ENCODE measurements at regions not wholly inside any gene's neighbourhood (a gene's known extent, or its start where the extent isn't known, plus 50 kb on each side); places are given as distances from the start of the nearest gene placed in this dataset.

GRCh38 chrX:27404366-27404765, 58.8 kb downstream of the PPP4R3C start:
- Histone ChIP-seq H4K20me1 (ENCODE audit: insufficient read depth, low read depth, low read length) (no peaks in the 10 kb centered on the region), H3K4me1 (ENCODE audit: low read length) (no peaks in the 10 kb centered on the region), H3K27me3 (ENCODE audit: low read length) (no peaks in the 10 kb centered on the region), H3K9ac (ENCODE audit: low read length) (no peak overlapping the region), H3K79me2 (ENCODE audit: low read length) (no peaks in the 10 kb centered on the region), H3K4me2 (ENCODE audit: low read depth, low read length, poor library complexity, severe bottlenecking) (no peak overlapping the region), H3K9me3 (ENCODE audit: low read length) (peaks cover 8% of the 10 kb centered on the region; the same call in 1 of the 2 replicates), H3K9me2 (replicated peaks; ENCODE audit: insufficient read depth, low read length) (no peaks in the 10 kb centered on the region), H3K4me3 (ENCODE audit: low read length) (no peak overlapping the region), H2AFZ (ENCODE audit: low read length) (no peak overlapping the region), H3K27ac (ENCODE audit: low read length) (no peak overlapping the region), H3K36me3 (ENCODE audit: insufficient read depth, low read length) (no peaks in the 10 kb centered on the region)
- DNase-seq = no peak

- no peak overlapping the region for H3K27ac ChIP-seq (ENCODE audit: low read length)
- H3K9ac ChIP-seq (ENCODE audit: low read length) = no peak overlapping the region
- no peaks in the 10 kb centered on the region for H3K79me2 ChIP-seq (ENCODE audit: low read length)
- DNase-seq = no peak
- no peak overlapping the region for H3K4me2 ChIP-seq (ENCODE audit: low read depth, low read length, poor library complexity, severe bottlenecking)
- no peaks in the 10 kb centered on the region for H3K27me3 ChIP-seq (ENCODE audit: low read length)
- H3K9me2 ChIP-seq (replicated peaks; ENCODE audit: insufficient read depth, low read length) = no peaks in the 10 kb centered on the region
- H2AFZ ChIP-seq (ENCODE audit: low read length) = no peak overlapping the region
- no peaks in the 10 kb centered on the region for H3K4me1 ChIP-seq (ENCODE audit: low read length)
- no peaks in the 10 kb centered on the region for H4K20me1 ChIP-seq (ENCODE audit: insufficient read depth, low read depth, low read length)
- peaks cover 2% of the 10 kb centered on the region; the same call in 1 of the 2 replicates for H3K9me3 ChIP-seq (ENCODE audit: low read length)
- no peaks in the 10 kb centered on the region for H3K36me3 ChIP-seq (ENCODE audit: insufficient read depth, low read length)
- H3K4me3 ChIP-seq (ENCODE audit: low read length) = no peak overlapping the region
These were observed 64.0 kb downstream of the PPP4R3C start for GRCh38 chrX:27399146-27399456.

GRCh38 chrX:27391623-27392022, 71.5 kb downstream of the PPP4R3C start:
- Histone ChIP-seq H3K9me2 (replicated peaks; ENCODE audit: insufficient read depth, low read length) (no peaks in the 10 kb centered on the region), H4K20me1 (ENCODE audit: insufficient read depth, low read depth, low read length) (no peaks in the 10 kb centered on the region), H3K4me3 (ENCODE audit: low read length) (no peak overlapping the region), H3K27me3 (ENCODE audit: low read length) (no peaks in the 10 kb centered on the region), H3K9ac (ENCODE audit: low read length) (no peak overlapping the region), H3K9me3 (ENCODE audit: low read length) (no peaks in the 10 kb centered on the region; the same call in 1 of the 2 replicates), H2AFZ (ENCODE audit: low read length) (no peak overlapping the region), H3K4me1 (ENCODE audit: low read length) (no peaks in the 10 kb centered on the region), H3K79me2 (ENCODE audit: low read length) (no peaks in the 10 kb centered on the region), H3K36me3 (ENCODE audit: insufficient read depth, low read length) (no peaks in the 10 kb centered on the region), H3K4me2 (ENCODE audit: low read depth, low read length, poor library complexity, severe bottlenecking) (no peak overlapping the region), H3K27ac (ENCODE audit: low read length) (no peak overlapping the region)
- DNase-seq = no peak

GRCh38 chrX:27381419-27381818, 81.7 kb downstream of the PPP4R3C start:
- Histone ChIP-seq H2AFZ (ENCODE audit: low read length) (no peak overlapping the region), H3K9me2 (replicated peaks; ENCODE audit: insufficient read depth, low read length) (no peaks in the 10 kb centered on the region), H3K27me3 (ENCODE audit: low read length) (no peaks in the 10 kb centered on the region), H3K27ac (ENCODE audit: low read length) (no peak overlapping the region), H3K4me3 (ENCODE audit: low read length) (no peak overlapping the region), H3K4me1 (ENCODE audit: low read length) (no peaks in the 10 kb centered on the region), H3K79me2 (ENCODE audit: low read length) (no peaks in the 10 kb centered on the region), H4K20me1 (ENCODE audit: insufficient read depth, low read depth, low read length) (no peaks in the 10 kb centered on the region), H3K9ac (ENCODE audit: low read length) (no peak overlapping the region), H3K4me2 (ENCODE audit: low read depth, low read length, poor library complexity, severe bottlenecking) (no peak overlapping the region), H3K36me3 (ENCODE audit: insufficient read depth, low read length) (no peaks in the 10 kb centered on the region), H3K9me3 (ENCODE audit: low read length) (peaks cover 14% of the 10 kb centered on the region)
- DNase-seq = no peak

- Histone ChIP-seq H3K4me1 (ENCODE audit: low read length) (no peaks in the 10 kb centered on the region), H3K9me2 (replicated peaks; ENCODE audit: insufficient read depth, low read length) (no peaks in the 10 kb centered on the region), H4K20me1 (ENCODE audit: insufficient read depth, low read depth, low read length) (no peaks in the 10 kb centered on the region), H3K36me3 (ENCODE audit: insufficient read depth, low read length) (no peaks in the 10 kb centered on the region), H3K79me2 (ENCODE audit: low read length) (no peaks in the 10 kb centered on the region), H2AFZ (ENCODE audit: low read length) (no peak overlapping the region), H3K27ac (ENCODE audit: low read length) (no peak overlapping the region), H3K9ac (ENCODE audit: low read length) (no peak overlapping the region), H3K9me3 (ENCODE audit: low read length) (peaks cover 14% of the 10 kb centered on the region), H3K27me3 (ENCODE audit: low read length) (no peaks in the 10 kb centered on the region), H3K4me3 (ENCODE audit: low read length) (no peak overlapping the region), H3K4me2 (ENCODE audit: low read depth, low read length, poor library complexity, severe bottlenecking) (no peak overlapping the region)
- DNase-seq = no peak
These were observed 82.8 kb downstream of the PPP4R3C start for GRCh38 chrX:27380163-27380845.

- DNase-seq = no peak
- Histone ChIP-seq H3K27me3 (ENCODE audit: low read length) (no peaks in the 10 kb centered on the region), H3K4me3 (ENCODE audit: low read length) (no peak overlapping the region), H3K4me1 (ENCODE audit: low read length) (no peaks in the 10 kb centered on the region), H3K27ac (ENCODE audit: low read length) (no peak overlapping the region), H4K20me1 (ENCODE audit: insufficient read depth, low read depth, low read length) (no peaks in the 10 kb centered on the region), H3K36me3 (ENCODE audit: insufficient read depth, low read length) (no peaks in the 10 kb centered on the region), H3K4me2 (ENCODE audit: low read depth, low read length, poor library complexity, severe bottlenecking) (no peak overlapping the region), H3K9me2 (replicated peaks; ENCODE audit: insufficient read depth, low read length) (no peaks in the 10 kb centered on the region), H3K9ac (ENCODE audit: low read length) (no peak overlapping the region), H2AFZ (ENCODE audit: low read length) (no peak overlapping the region), H3K9me3 (ENCODE audit: low read length) (peaks cover 10% of the 10 kb centered on the region; the same call in 1 of the 2 replicates), H3K79me2 (ENCODE audit: low read length) (no peaks in the 10 kb centered on the region)
These were observed 109.1 kb downstream of the PPP4R3C start for GRCh38 chrX:27354021-27354420.

- Histone ChIP-seq H3K27me3 (ENCODE audit: low read length) (no peaks in the 10 kb centered on the region), H2AFZ (ENCODE audit: low read length) (peak overlapping the region; percentile 36; the same call in 1 of the 2 replicates), H3K9me3 (ENCODE audit: low read length) (peaks cover 11% of the 10 kb centered on the region; the same call in 1 of the 2 replicates), H3K79me2 (ENCODE audit: low read length) (no peaks in the 10 kb centered on the region), H3K9me2 (replicated peaks; ENCODE audit: insufficient read depth, low read length) (no peaks in the 10 kb centered on the region), H3K9ac (ENCODE audit: low read length) (no peak overlapping the region), H3K36me3 (ENCODE audit: insufficient read depth, low read length) (no peaks in the 10 kb centered on the region), H4K20me1 (ENCODE audit: insufficient read depth, low read depth, low read length) (no peaks in the 10 kb centered on the region), H3K4me2 (ENCODE audit: low read depth, low read length, poor library complexity, severe bottlenecking) (no peak overlapping the region), H3K4me3 (ENCODE audit: low read length) (no peak overlapping the region), H3K27ac (ENCODE audit: low read length) (no peak overlapping the region), H3K4me1 (ENCODE audit: low read length) (no peaks in the 10 kb centered on the region)
- no peak for DNase-seq
These were observed 112.7 kb downstream of the PPP4R3C start for GRCh38 chrX:27350476-27350875.

GRCh38 chrX:27336466-27337091, 126.6 kb downstream of the PPP4R3C start:
- no peaks in the 10 kb centered on the region for H4K20me1 ChIP-seq (ENCODE audit: insufficient read depth, low read depth, low read length)
- H3K27me3 ChIP-seq (ENCODE audit: low read length) = no peaks in the 10 kb centered on the region
- no peaks in the 10 kb centered on the region for H3K79me2 ChIP-seq (ENCODE audit: low read length)
- H3K36me3 ChIP-seq (ENCODE audit: insufficient read depth, low read length) = no peaks in the 10 kb centered on the region
- H2AFZ ChIP-seq (ENCODE audit: low read length) = no peak overlapping the region
- H3K4me2 ChIP-seq (ENCODE audit: low read depth, low read length, poor library complexity, severe bottlenecking) = no peak overlapping the region
- no peaks in the 10 kb centered on the region for H3K9me2 ChIP-seq (replicated peaks; ENCODE audit: insufficient read depth, low read length)
- H3K9ac ChIP-seq (ENCODE audit: low read length) = no peak overlapping the region
- H3K4me1 ChIP-seq (ENCODE audit: low read length) = no peaks in the 10 kb centered on the region
- no peak overlapping the region for H3K4me3 ChIP-seq (ENCODE audit: low read length)
- H3K9me3 ChIP-seq (ENCODE audit: low read length) = peaks cover 10% of the 10 kb centered on the region
- peak; percentile 77 for DNase-seq
- H3K27ac ChIP-seq (ENCODE audit: low read length) = no peak overlapping the region

All from Karpas-422 (cell line).